ENCODE measurements at regions not wholly inside any gene's neighbourhood (a gene's known extent, or its start where the extent isn't known, plus 50 kb on each side); places are given as distances from the start of the nearest gene placed in this dataset.

DNA sequence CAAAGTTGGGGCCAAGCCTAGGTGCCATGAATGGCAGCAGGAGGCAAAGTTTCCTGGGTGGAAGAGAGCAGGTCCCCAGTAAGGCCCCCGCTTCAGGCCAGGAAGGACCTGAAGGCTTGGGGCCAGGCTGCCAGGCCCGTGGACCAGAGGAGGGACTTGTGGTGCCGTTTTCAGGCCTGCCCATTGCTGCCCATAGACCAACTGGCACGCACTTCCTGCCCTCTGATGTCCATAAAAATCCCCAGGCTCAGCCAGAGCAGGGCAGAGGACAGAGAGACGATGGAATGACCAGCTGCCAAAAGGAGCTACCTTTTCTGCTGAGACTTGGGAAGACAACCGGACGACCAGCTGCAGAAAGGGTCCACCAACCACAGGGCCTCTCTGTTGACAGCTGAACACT lies 1205.5 kb downstream of the ARAP2 start:
- Histone ChIP-seq H3K36me3 (ENCODE audit: insufficient read depth, low read length) (no peaks in the 10 kb centered on the region), H3K27me3 (ENCODE audit: control insufficient read depth, insufficient read depth, low read length) (no peaks in the 10 kb centered on the region), H3K4me3 (ENCODE audit: low read length) (no peak overlapping the region), H3K4me2 (ENCODE audit: low read length) (no peak overlapping the region), H3K9ac (ENCODE audit: low read depth, low read length) (no peak overlapping the region), H3K4me1 (ENCODE audit: control insufficient read depth, insufficient read depth, low read length) (no peaks in the 10 kb centered on the region), H3K9me3 (replicated peaks; ENCODE audit: low read length) (peaks cover 3% of the 10 kb centered on the region)

DNA sequence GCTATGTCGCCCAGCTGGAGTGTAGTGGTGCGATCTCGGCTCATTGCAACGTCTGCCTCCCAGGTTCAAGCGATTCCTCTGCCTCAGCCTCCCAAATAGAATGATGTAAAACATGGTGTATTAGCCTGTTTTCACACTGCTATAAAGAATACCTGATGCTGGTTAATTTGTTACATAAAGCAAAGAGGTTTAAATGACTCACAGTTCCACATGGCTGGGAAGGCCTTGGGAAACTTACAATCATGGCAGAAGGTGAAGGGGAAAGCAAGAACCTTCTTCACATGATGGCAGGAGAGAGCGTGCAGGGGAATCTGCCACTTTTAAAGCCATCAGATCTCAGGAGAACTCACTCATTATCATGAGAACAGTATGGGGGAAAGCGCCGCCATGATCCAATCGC lies 1191.8 kb downstream of the ARAP2 start:
- no peak overlapping the region for H3K4me3 ChIP-seq (ENCODE audit: low read length)
- H3K9me3 ChIP-seq (replicated peaks; ENCODE audit: low read length): peaks cover 3% of the 10 kb centered on the region
- no peaks in the 10 kb centered on the region for H3K36me3 ChIP-seq (ENCODE audit: insufficient read depth, low read length)
- H3K4me1 ChIP-seq (ENCODE audit: control insufficient read depth, insufficient read depth, low read length): no peaks in the 10 kb centered on the region
- H3K27me3 ChIP-seq (ENCODE audit: control insufficient read depth, insufficient read depth, low read length): no peaks in the 10 kb centered on the region
- H3K4me2 ChIP-seq (ENCODE audit: low read length): no peak overlapping the region
- H3K9ac ChIP-seq (ENCODE audit: low read depth, low read length): no peak overlapping the region

DNA sequence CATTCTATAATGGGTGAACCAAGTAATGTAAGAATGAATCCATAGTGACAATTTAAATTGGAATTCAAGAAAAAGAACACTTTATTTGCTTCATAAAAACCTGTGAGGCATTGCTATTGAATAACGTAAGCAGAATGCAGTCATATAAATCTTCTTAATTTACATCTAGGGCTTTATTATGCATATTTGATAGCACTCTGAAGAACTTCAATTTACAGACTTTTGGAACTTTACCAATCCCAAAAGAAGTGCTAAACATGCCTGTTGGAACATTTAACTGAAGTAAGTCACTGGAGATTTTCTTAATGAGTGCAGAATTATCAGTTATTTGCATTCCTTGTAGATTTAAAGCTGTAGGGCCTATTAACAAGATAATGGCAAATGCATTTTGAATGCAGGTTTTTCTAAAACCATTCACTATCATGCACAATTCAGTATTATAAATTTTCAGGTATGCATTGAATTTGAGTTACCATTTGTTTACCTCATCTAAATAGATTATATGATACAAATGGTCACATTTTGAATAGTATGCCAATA lies 1181.2 kb downstream of the ARAP2 start:
- Histone ChIP-seq H3K4me1 (ENCODE audit: control insufficient read depth, insufficient read depth, low read length) (no peaks in the 10 kb centered on the region), H3K36me3 (ENCODE audit: insufficient read depth, low read length) (no peaks in the 10 kb centered on the region), H3K4me2 (ENCODE audit: low read length) (no peak overlapping the region), H3K27me3 (ENCODE audit: control insufficient read depth, insufficient read depth, low read length) (no peaks in the 10 kb centered on the region), H3K9me3 (replicated peaks; ENCODE audit: low read length) (peaks cover 4% of the 10 kb centered on the region), H3K9ac (ENCODE audit: low read depth, low read length) (no peak overlapping the region), H3K4me3 (ENCODE audit: low read length) (no peak overlapping the region)

DNA sequence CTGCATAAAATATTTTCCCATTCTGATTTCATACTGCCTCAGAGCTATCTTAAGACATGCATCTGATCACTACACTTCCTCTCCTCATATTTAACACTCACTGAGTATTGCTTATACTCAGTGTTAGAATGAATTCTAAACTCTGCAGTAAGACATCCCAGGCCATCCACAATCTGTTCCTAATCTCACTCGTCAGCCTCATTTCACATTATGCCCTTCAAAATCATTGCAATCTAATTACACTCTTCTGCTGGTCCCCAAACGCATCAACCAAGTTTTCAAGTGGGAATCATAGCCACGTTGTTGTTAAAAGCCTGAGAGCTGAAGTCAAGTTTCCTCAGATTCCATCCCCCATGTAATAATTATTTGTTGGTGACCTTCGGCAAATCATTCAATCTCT lies 1177.9 kb downstream of the ARAP2 start:
- no peaks in the 10 kb centered on the region for H3K4me1 ChIP-seq (ENCODE audit: control insufficient read depth, insufficient read depth, low read length)

DNA sequence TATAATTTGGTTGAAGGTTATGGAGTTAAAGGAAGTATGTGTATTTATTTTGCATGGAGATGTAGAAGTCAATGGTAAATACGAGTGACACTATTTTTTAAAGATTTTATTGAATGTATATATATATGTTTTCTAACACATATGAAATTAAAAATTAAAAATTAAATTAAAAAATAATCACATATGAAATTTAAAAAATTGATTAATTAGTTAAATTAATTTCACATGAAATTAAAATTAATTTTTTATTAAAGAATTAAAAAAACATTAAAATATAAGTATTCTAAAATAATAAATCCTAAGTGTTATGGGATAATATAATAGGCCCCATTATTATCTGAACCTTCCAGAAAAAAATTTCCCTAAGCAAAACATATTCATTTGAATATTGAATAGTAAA lies 1163.5 kb downstream of the ARAP2 start:
- Histone ChIP-seq H3K9me3 (replicated peaks; ENCODE audit: low read length) (peaks cover 17% of the 10 kb centered on the region), H3K4me3 (ENCODE audit: low read length) (no peak overlapping the region), H3K27me3 (ENCODE audit: control insufficient read depth, insufficient read depth, low read length) (no peaks in the 10 kb centered on the region), H3K4me2 (ENCODE audit: low read length) (no peak overlapping the region), H3K9ac (ENCODE audit: low read depth, low read length) (no peak overlapping the region), H3K36me3 (ENCODE audit: insufficient read depth, low read length) (no peaks in the 10 kb centered on the region), H3K4me1 (ENCODE audit: control insufficient read depth, insufficient read depth, low read length) (no peaks in the 10 kb centered on the region)

More for the DNA sequence above, 1177.9 kb downstream of the ARAP2 start:
- no peak overlapping the region for H3K4me2 ChIP-seq (ENCODE audit: low read length)
- H3K27me3 ChIP-seq (ENCODE audit: control insufficient read depth, insufficient read depth, low read length): no peaks in the 10 kb centered on the region
- H3K36me3 ChIP-seq (ENCODE audit: insufficient read depth, low read length): no peaks in the 10 kb centered on the region
- no peak overlapping the region for H3K9ac ChIP-seq (ENCODE audit: low read depth, low read length)
- H3K9me3 ChIP-seq (replicated peaks; ENCODE audit: low read length): peaks cover 4% of the 10 kb centered on the region
- no peak overlapping the region for H3K4me3 ChIP-seq (ENCODE audit: low read length)

DNA sequence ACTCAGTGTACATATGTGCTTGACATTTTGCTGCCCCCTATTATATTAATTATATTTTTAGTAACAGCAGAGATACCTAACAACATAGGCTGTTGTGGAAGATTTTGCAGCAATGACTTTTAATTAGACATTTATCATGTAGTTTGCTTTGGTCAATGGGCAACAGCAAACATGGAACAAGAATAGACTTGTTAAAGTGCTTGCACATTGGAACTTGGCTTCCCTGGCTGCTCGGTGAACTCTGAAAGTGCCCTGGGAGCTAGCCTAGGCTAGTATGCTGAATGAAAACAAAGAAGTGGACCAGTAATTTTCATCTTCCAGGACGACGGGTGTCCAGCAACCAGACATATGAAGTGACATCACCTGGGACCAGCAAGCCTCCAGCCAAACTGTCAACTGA lies 1157.1 kb downstream of the ARAP2 start:
- H3K4me2 ChIP-seq (ENCODE audit: low read length): no peak overlapping the region
- peaks cover 3% of the 10 kb centered on the region for H3K9me3 ChIP-seq (replicated peaks; ENCODE audit: low read length)

DNA sequence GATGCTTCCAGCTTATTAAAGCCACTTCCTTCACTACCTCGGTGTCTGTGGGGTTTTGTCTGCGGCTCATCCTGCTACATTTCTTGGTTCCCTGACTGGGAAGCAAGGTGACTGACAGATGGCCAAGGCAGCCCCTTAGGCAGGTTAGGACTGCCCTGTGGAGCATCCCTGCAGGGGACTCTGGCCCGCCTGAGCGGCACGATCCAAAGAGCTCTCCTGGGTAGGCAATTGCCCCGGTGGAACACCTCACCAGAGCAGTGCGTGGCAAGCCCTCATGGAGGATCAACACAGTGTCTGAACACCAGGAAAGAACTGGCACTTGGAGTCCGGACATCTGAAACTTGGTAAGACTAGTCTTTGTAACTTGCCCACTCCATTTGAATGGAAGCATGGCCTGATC lies 1143.4 kb downstream of the ARAP2 start:
- Histone ChIP-seq H3K4me3 (ENCODE audit: low read length) (no peak overlapping the region), H3K9ac (ENCODE audit: low read depth, low read length) (no peak overlapping the region), H3K36me3 (ENCODE audit: insufficient read depth, low read length) (no peaks in the 10 kb centered on the region), H3K4me2 (ENCODE audit: low read length) (no peak overlapping the region), H3K4me1 (ENCODE audit: control insufficient read depth, insufficient read depth, low read length) (no peaks in the 10 kb centered on the region), H3K9me3 (replicated peaks; ENCODE audit: low read length) (peaks cover 5% of the 10 kb centered on the region), H3K27me3 (ENCODE audit: control insufficient read depth, insufficient read depth, low read length) (no peaks in the 10 kb centered on the region)

More for the DNA sequence above, 1157.1 kb downstream of the ARAP2 start:
- H3K36me3 ChIP-seq (ENCODE audit: insufficient read depth, low read length): no peaks in the 10 kb centered on the region
- no peak overlapping the region for H3K9ac ChIP-seq (ENCODE audit: low read depth, low read length)
- no peaks in the 10 kb centered on the region for H3K4me1 ChIP-seq (ENCODE audit: control insufficient read depth, insufficient read depth, low read length)
- H3K4me3 ChIP-seq (ENCODE audit: low read length): no peak overlapping the region
- H3K27me3 ChIP-seq (ENCODE audit: control insufficient read depth, insufficient read depth, low read length): no peaks in the 10 kb centered on the region

DNA sequence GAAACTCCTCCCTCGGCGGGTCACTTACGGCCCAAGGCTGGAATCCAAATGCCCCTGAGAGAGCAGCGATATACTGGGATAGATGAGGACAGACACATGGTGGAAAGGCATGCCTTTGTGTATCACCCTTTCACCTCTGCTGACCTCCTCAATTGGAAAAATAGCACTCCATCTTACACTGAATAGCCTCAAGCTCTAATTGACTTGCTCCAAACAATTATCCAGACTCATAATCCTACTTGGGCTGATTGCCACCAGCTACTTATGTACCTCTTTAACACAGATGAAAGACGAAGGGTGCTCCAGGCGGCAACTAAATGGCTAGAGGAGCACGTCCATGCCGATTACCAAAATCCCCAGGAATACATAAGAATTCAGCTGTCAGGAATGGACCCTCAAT lies 1142.2 kb downstream of the ARAP2 start:
- no peaks in the 10 kb centered on the region for H3K4me1 ChIP-seq (ENCODE audit: control insufficient read depth, insufficient read depth, low read length)
- no peak overlapping the region for H3K4me2 ChIP-seq (ENCODE audit: low read length)
- no peak overlapping the region for H3K9ac ChIP-seq (ENCODE audit: low read depth, low read length)
- H3K36me3 ChIP-seq (ENCODE audit: insufficient read depth, low read length): no peaks in the 10 kb centered on the region
- no peak overlapping the region for H3K4me3 ChIP-seq (ENCODE audit: low read length)
- no peaks in the 10 kb centered on the region for H3K27me3 ChIP-seq (ENCODE audit: control insufficient read depth, insufficient read depth, low read length)
- peaks cover 2% of the 10 kb centered on the region for H3K9me3 ChIP-seq (replicated peaks; ENCODE audit: low read length)

DNA sequence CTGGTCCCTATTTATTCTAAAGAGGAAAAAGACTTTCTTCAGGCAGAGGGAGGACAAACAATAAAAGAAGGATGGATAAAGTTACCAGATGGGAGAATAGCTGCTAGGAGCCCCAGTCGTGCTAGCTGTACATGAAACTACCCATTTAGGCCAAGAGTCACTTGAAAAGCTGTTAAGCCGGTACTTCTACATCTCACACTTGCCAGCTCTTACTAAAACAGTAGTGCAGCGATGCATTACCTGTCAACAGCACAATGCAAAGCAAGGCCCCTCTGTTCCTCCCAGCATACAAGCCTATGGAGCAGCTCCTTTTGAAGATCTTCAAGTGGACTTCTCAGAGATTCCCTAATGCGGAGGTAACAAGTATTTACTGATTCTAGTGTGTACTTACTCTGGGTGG lies 1138.8 kb downstream of the ARAP2 start:
- H3K4me3 ChIP-seq (ENCODE audit: low read length): no peak overlapping the region
- H3K9me3 ChIP-seq (replicated peaks; ENCODE audit: low read length): peaks cover 2% of the 10 kb centered on the region
- no peaks in the 10 kb centered on the region for H3K36me3 ChIP-seq (ENCODE audit: insufficient read depth, low read length)
- no peaks in the 10 kb centered on the region for H3K4me1 ChIP-seq (ENCODE audit: control insufficient read depth, insufficient read depth, low read length)
- no peak overlapping the region for H3K9ac ChIP-seq (ENCODE audit: low read depth, low read length)
- H3K4me2 ChIP-seq (ENCODE audit: low read length): no peak overlapping the region
- no peaks in the 10 kb centered on the region for H3K27me3 ChIP-seq (ENCODE audit: control insufficient read depth, insufficient read depth, low read length)

DNA sequence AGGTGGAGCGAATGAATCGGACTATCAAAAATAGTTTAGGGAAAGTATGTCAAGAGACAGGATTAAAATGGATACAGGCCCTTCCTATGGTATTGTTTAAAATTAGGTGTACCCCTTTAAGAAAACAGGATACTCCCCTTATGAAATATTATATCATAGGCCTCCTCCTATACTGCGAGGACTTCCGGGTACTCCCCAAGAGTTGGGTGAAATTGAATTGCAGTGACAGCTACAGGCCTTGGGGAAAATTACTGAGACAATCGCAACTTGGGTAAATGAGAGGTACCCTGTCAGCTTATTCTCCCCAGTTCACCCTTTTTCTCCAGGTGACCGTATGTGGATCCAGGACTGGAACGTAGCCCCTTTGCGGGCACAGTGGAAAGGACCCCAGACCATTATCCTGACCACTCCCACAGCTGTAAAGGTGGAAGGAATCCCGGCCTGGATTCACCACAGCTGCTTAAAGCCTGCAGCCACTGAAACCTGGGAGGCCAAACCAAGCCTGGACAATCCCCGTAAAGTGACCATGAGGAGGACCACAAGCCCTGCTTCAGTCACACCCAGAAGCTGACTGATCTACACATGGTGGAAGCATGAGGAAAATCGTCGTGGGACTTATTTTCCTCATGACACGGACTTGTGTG lies 1138.1 kb downstream of the ARAP2 start:
- Histone ChIP-seq H3K9ac (ENCODE audit: low read depth, low read length) (no peak overlapping the region), H3K27me3 (ENCODE audit: control insufficient read depth, insufficient read depth, low read length) (no peaks in the 10 kb centered on the region), H3K9me3 (replicated peaks; ENCODE audit: low read length) (peaks cover 2% of the 10 kb centered on the region), H3K4me2 (ENCODE audit: low read length) (no peak overlapping the region), H3K36me3 (ENCODE audit: insufficient read depth, low read length) (no peaks in the 10 kb centered on the region), H3K4me3 (ENCODE audit: low read length) (no peak overlapping the region), H3K4me1 (ENCODE audit: control insufficient read depth, insufficient read depth, low read length) (no peaks in the 10 kb centered on the region)

DNA sequence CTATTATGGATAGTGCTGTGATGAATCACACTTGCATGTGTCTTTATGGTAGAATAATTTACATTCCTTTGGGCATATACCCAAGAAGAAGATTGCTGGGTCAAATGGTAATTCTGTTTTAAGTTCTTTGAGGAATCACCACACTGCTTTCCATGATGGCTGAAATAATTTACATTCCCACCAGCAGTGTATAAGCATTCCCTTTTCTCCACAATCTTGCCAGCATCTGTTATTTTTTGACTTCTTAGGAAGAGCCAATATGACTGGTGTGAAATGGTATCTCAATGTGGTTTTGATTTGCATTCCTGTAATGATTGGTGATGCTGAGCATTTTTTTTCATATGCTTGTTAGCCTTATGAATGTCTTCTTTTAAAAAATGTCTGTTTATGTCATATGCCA lies 1120.2 kb downstream of the ARAP2 start:
- H3K9me3 ChIP-seq (replicated peaks; ENCODE audit: low read length): no peaks in the 10 kb centered on the region
- H3K4me1 ChIP-seq (ENCODE audit: control insufficient read depth, insufficient read depth, low read length): no peaks in the 10 kb centered on the region
- no peaks in the 10 kb centered on the region for H3K36me3 ChIP-seq (ENCODE audit: insufficient read depth, low read length)
- no peaks in the 10 kb centered on the region for H3K27me3 ChIP-seq (ENCODE audit: control insufficient read depth, insufficient read depth, low read length)
- no peak overlapping the region for H3K4me3 ChIP-seq (ENCODE audit: low read length)
- H3K4me2 ChIP-seq (ENCODE audit: low read length): no peak overlapping the region
- H3K9ac ChIP-seq (ENCODE audit: low read depth, low read length): no peak overlapping the region

DNA sequence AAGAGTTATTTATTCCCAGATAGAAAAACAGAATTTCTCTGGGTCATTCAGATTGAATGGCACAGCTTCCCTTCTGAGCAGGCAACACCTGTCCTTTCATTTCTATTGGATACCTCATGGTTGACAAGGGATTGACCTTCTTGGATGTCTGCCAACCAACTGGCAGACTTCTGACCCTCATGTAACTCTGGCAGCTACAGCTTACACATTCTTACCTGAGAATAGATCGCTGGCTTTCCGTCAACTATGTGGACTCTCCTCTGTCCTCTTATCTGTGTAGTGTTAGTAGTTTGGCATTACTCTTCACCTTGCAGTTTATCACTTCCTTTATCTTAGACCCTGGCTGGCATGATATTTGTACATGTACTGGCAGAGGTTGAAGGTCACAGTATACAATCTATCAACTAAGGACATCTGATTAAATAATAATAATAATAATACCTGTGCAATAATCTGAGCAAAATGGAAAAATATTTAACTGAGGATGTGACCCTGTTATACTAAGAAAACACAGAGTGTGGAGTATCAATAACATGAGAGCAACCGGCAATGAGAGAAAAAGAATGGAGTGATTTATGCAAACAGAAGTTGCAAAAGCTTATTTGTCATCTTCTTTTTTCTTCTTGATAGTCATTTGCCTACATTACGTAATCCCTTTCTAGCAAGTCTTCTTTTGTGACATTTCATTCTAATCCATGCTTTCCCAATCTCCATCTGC lies 1118.2 kb downstream of the ARAP2 start:
- H3K27me3 ChIP-seq (ENCODE audit: control insufficient read depth, insufficient read depth, low read length): no peaks in the 10 kb centered on the region
- no peaks in the 10 kb centered on the region for H3K36me3 ChIP-seq (ENCODE audit: insufficient read depth, low read length)
- no peak overlapping the region for H3K4me3 ChIP-seq (ENCODE audit: low read length)
- H3K9ac ChIP-seq (ENCODE audit: low read depth, low read length): no peak overlapping the region
- no peaks in the 10 kb centered on the region for H3K9me3 ChIP-seq (replicated peaks; ENCODE audit: low read length)
- H3K4me2 ChIP-seq (ENCODE audit: low read length): no peak overlapping the region
- no peaks in the 10 kb centered on the region for H3K4me1 ChIP-seq (ENCODE audit: control insufficient read depth, insufficient read depth, low read length)
